A549 (cell line): ENCODE measurements at regions not wholly inside any gene's neighbourhood (a gene's known extent, or its start where the extent isn't known, plus 50 kb on each side); places are given as distances from the start of the nearest gene placed in this dataset.
"Not testable (repeated sequence)": the region's sequence is repeated elsewhere in the genome, so short reads cannot be mapped to it uniquely, and the experiment has no call there.

Experiments used
- ATAC-seq, 2 experiments: fragments of 200-7000 bp in 1 of 2; fragments of >200 bp in 1 of 2; cut with Nextera tagmentation in 1 of 2; cut with Tn5 transposase in 1 of 2; 3 replicates each; pipeline versions ENCODE4 v1.8.0 to v1.9.1; 2018 to 2020; ENCODE audit warnings: mild to moderate bottlenecking in 1 of 2, moderate library complexity in 1 of 2
- CTCF ChIA-PET: fragments of 300-600 bp; sonication (Branson Sonifier 250); formaldehyde crosslinking; extraction: SDS; loops from one replicate; lab custom pipeline; 2021; ENCODE audit warnings: antibody characterized with exemption, inconsistent platforms; lab: Yijun Ruan, JAX
- POLR2A ChIA-PET: fragments of 350-600 bp; formaldehyde crosslinking; extraction: SDS; loops from one replicate; lab custom pipeline; 2021; ENCODE audit warnings: antibody characterized with exemption, inconsistent platforms; lab: Yijun Ruan, JAX
- DNase-seq, 2 experiments: peaks; one replicate each; pipeline versions ENCODE4 v3.0.0 to v3.0.0-alpha.2; 2011 to 2016; ENCODE audit warnings: low read depth in 1 of 2, low spot score in 1 of 2
- FAIRE-seq: peaks from 2 replicates; lab custom pipeline; 2011; peaks lifted over from hg19 to GRCh38; lab: Jason Lieb, UNC
- H3K27ac ChIP-seq, 2 experiments: fragments of >200 bp; sonication (Bioruptor Twin); formaldehyde crosslinking; 3 replicates each; pipeline ENCODE4 v1.5.1; 2016 to 2017
- H3K4me1 ChIP-seq: fragments of >200 bp; sonication (Bioruptor Twin); formaldehyde crosslinking; 3 replicates; pipeline ENCODE4 v1.6.1; 2016
- H3K4me2 ChIP-seq: fragments of >200 bp; sonication (Bioruptor Twin); formaldehyde crosslinking; 3 replicates; pipeline ENCODE4 v1.6.1; 2016
- H3K4me3 ChIP-seq: fragments of >200 bp; sonication (Bioruptor Twin); formaldehyde crosslinking; 3 replicates; pipeline ENCODE4 v1.5.1; 2016
- H3K9me3 ChIP-seq: fragments of >200 bp; sonication (Bioruptor Twin); formaldehyde crosslinking; 3 replicates; pipeline ENCODE4 v1.6.1; 2016
- ESRRA ChIP-seq: fragments of 150-350 bp; IDR thresholded peaks from 2 replicates; pipeline ENCODE4 v1.6.1; 2014; ENCODE audit warnings: mild to moderate bottlenecking, low read length, borderline replicate concordance
- HOXA7 ChIP-seq: fragments of 250-450 bp; sonication (Bioruptor Pico); IDR thresholded peaks from 2 replicates; pipeline ENCODE4 v1.5.0; 2020; ENCODE audit warnings: mild to moderate bottlenecking, moderate library complexity
- HOXB5 ChIP-seq: fragments of 250-450 bp; sonication (Bioruptor Pico); IDR thresholded peaks from 2 replicates; pipeline ENCODE4 v1.5.0; 2020; ENCODE audit warnings: mild to moderate bottlenecking, moderate library complexity
- KDM5A ChIP-seq: fragments of 200-600 bp; sonication (generic); IDR thresholded peaks from 2 replicates; pipeline ENCODE4 v1.6.1; 2016; ENCODE audit warnings: antibody characterized with exemption, mild to moderate bottlenecking
- MAFK ChIP-seq: fragments of 450-650 bp; IDR thresholded peaks from 2 replicates; pipeline ENCODE4 v1.6.1; 2014; ENCODE audit not compliant: partially characterized antibody
- NPAS2 ChIP-seq: fragments of 250-450 bp; sonication (Bioruptor Pico); IDR thresholded peaks from 2 replicates; pipeline ENCODE4 v1.8.0; 2022; ENCODE audit warnings: mild to moderate bottlenecking, moderate library complexity, borderline replicate concordance
- REST ChIP-seq: fragments of 200-600 bp; sonication (generic); IDR thresholded peaks from 2 replicates; pipeline ENCODE4 v1.6.1; 2016; ENCODE audit warnings: antibody characterized with exemption, mild to moderate bottlenecking, moderate library complexity
- RNF2 ChIP-seq: fragments of 200-600 bp; sonication (generic); IDR thresholded peaks from 2 replicates; pipeline ENCODE4 v1.6.1; 2016; ENCODE audit warnings: low read depth, mild to moderate bottlenecking, antibody characterized with exemption, moderate library complexity, borderline replicate concordance
- ZC3H11A ChIP-seq: fragments of 450-650 bp; IDR thresholded peaks from 2 replicates; pipeline ENCODE4 v1.6.1; 2014; ENCODE audit warnings: antibody characterized with exemption, mild to moderate bottlenecking
- WGBS: methylation state at CpG from one replicate; pipeline ENCODE4 v1.1.6; 2017; ENCODE audit errors: missing lambda C conversion rate; 5-methylcytosine and 5-hydroxymethylcytosine counted together
- TF ChIP-seq, protein P1 (sequence below): fragments of 250-450 bp; sonication (Bioruptor Pico); IDR thresholded peaks from 2 replicates; pipeline ENCODE4 v1.5.0; 2020; ENCODE audit warnings: low read depth, mild to moderate bottlenecking, moderate library complexity
- TF ChIP-seq, protein P2 (sequence below): IDR thresholded peaks from 2 replicates; pipeline ENCODE4 v1.6.1; 2012
- TF ChIP-seq, protein P3 (sequence below): fragments of 250-450 bp; sonication (Bioruptor Pico); IDR thresholded peaks from 2 replicates; pipeline ENCODE4 v1.5.0; 2021; ENCODE audit warnings: mild to moderate bottlenecking, moderate library complexity, borderline replicate concordance
- TF ChIP-seq, protein P4 (sequence below): IDR thresholded peaks from 2 replicates; pipeline ENCODE4 v1.6.1; 2012

DNA sequence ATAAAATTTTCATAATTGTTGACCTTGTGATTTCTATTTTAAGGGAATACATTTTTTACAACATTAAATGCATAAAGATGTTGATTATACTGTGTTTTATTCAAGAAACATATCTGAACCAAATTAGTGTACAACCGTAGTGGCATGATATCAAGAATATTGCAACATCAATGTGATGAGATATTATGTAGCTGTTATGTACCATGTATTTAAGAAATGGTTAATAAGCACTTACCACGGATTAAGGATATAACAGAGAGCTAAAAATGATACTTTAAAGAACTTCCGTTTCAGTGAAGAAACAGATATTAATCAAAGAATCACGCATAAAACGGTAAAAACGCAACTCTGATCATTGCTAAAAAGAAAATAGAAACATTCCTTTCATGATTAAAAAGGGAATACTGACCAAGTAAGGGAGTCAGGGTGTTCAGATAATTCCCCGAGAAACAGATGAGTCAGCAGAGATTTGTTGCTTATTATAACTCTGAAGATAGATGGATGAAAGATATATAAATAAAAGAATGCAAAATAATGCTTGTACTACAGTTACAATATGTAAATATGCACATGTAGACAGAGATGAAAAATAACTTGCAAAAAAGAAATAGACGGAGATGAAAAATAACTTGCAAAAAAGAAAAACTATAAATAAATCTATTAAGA is 281.9 kb upstream of the MAF start:
- POLR2A ChIA-PET: no interaction called here
- no peak for ATAC-seq
- DNase-seq: no peak
- no peak overlapping the region for H3K4me2 ChIP-seq
- H3K27ac ChIP-seq: no peak overlapping the region
- 62% methylated on average over 8 of the region's 8 CpGs for WGBS
- H3K4me1 ChIP-seq: no peaks in the 10 kb centered on the region
- CTCF ChIA-PET: no interaction called here
- TF ChIP-seq MAFK (peak; percentile 83), RNF2 (no peak), HOXB5 (CRISPR knock-in tag) (no peak), KDM5A (no peak)
- TF ChIP-seq, protein P1, sequence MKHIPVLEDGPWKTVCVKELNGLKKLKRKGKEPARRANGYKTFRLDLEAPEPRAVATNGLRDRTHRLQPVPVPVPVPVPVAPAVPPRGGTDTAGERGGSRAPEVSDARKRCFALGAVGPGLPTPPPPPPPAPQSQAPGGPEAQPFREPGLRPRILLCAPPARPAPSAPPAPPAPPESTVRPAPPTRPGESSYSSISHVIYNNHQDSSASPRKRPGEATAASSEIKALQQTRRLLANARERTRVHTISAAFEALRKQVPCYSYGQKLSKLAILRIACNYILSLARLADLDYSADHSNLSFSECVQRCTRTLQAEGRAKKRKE: no peak
- TF ChIP-seq, protein P2, sequence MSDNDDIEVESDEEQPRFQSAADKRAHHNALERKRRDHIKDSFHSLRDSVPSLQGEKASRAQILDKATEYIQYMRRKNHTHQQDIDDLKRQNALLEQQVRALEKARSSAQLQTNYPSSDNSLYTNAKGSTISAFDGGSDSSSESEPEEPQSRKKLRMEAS: no peak
- TF ChIP-seq, protein P3, sequence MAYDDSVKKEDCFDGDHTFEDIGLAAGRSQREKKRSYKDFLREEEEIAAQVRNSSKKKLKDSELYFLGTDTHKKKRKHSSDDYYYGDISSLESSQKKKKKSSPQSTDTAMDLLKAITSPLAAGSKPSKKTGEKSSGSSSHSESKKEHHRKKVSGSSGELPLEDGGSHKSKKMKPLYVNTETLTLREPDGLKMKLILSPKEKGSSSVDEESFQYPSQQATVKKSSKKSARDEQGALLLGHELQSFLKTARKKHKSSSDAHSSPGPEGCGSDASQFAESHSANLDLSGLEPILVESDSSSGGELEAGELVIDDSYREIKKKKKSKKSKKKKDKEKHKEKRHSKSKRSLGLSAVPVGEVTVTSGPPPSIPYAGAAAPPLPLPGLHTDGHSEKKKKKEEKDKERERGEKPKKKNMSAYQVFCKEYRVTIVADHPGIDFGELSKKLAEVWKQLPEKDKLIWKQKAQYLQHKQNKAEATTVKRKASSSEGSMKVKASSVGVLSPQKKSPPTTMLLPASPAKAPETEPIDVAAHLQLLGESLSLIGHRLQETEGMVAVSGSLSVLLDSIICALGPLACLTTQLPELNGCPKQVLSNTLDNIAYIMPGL (CRISPR knock-in tag): no peak
- FAIRE-seq: no peak
- H3K4me3 ChIP-seq: no peak overlapping the region
- no peaks in the 10 kb centered on the region for H3K9me3 ChIP-seq

DNA sequence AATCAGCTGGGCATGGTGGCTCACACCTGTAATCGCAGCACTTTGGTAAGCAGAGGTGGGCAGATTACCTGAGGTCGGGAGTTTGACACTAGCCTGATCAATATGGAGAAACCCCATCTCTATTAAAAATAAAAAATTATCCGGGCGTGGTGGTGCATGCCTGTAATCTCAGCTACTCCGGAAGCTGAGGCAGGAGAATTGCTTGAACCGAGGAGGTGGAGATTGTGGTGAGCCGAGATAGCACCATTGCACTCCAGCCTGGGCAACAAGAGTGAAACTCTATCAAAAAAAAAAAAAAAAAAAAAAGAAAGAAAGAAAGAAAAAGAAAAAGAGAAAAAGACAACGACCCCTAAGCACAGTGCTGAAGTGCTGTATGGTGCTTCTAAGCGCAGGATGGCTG is 280.6 kb upstream of the MAF start:
- POLR2A ChIA-PET, H3K4me2 ChIP-seq, H3K9me3 ChIP-seq, H3K4me1 ChIP-seq, FAIRE-seq, DNase-seq, H3K4me3 ChIP-seq, CTCF ChIA-PET, ATAC-seq, H3K27ac ChIP-seq: not testable (repeated sequence)
- WGBS: 57% methylated on average over 9 of the region's 9 CpGs

DNA sequence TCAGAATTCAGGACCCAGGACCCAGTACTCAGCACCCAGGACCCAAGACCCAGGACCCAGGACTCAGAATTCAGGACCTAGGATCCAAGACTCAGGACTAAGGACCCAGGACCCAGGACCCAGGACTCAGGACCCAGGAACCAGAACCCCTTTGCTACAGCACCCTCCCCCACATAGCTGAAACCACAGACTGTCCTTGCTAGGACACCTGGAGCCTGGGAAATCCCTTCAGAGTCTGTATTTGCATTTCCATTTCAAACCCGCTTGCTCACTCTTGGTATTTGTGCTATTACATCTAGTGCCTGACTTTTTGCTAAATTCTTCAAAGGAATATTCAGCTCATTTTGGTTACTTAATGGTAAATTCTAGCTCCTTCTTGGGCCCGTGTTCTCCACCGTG is 275.8 kb upstream of the MAF start:
- CTCF ChIA-PET: no interaction called here
- TF ChIP-seq NPAS2 (CRISPR knock-in tag): no peak
- TF ChIP-seq HOXA7 (CRISPR knock-in tag): no peak
- TF ChIP-seq, protein P4, sequence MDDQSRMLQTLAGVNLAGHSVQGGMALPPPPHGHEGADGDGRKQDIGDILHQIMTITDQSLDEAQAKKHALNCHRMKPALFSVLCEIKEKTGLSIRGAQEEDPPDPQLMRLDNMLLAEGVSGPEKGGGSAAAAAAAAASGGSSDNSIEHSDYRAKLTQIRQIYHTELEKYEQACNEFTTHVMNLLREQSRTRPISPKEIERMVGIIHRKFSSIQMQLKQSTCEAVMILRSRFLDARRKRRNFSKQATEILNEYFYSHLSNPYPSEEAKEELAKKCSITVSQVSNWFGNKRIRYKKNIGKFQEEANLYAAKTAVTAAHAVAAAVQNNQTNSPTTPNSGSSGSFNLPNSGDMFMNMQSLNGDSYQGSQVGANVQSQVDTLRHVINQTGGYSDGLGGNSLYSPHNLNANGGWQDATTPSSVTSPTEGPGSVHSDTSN: no peak
- TF ChIP-seq ESRRA: no peak
- TF ChIP-seq REST: no peak
- TF ChIP-seq ZC3H11A: no peak
- no peak overlapping the region for H3K4me2 ChIP-seq
- H3K27ac ChIP-seq: no peak overlapping the region
- no peaks in the 10 kb centered on the region for H3K9me3 ChIP-seq
- DNase-seq (no peak), ATAC-seq (no peak), FAIRE-seq (no peak)
- H3K4me3 ChIP-seq: no peak overlapping the region
- 88% methylated on average over 3 of the region's 3 CpGs for WGBS
- POLR2A ChIA-PET: no interaction called here
- no peaks in the 10 kb centered on the region for H3K4me1 ChIP-seq
